ENCODE measurements at regions not wholly inside any gene's neighbourhood (a gene's known extent, or its start where the extent isn't known, plus 50 kb on each side); places are given as distances from the start of the nearest gene placed in this dataset.

- no peak overlapping the region for H2AFZ ChIP-seq (ENCODE audit: low read depth, low read length)
- no peaks in the 10 kb centered on the region for H3K27me3 ChIP-seq (ENCODE audit: insufficient read depth, low read depth, low read length)
- H3F3A ChIP-seq (ENCODE audit: insufficient read depth, low read length, poor library complexity, severe bottlenecking): no peaks in the 10 kb centered on the region
- no peaks in the 10 kb centered on the region for H3K9me2 ChIP-seq (ENCODE audit: insufficient read depth, low read length)
- TF ChIP-seq RAD21 (conservative IDR thresholded peaks at IDR 0.05) (no peak), REST (IDR thresholded peaks at IDR 0.05; ENCODE audit: borderline replicate concordance) (no peak), TAF1 (IDR thresholded peaks at IDR 0.05; ENCODE audit: low read depth) (no peak), CTCF (IDR thresholded peaks at IDR 0.05; ENCODE audit: poor library complexity, severe bottlenecking) (no peak), SMC3 (conservative IDR thresholded peaks at IDR 0.05; ENCODE audit: poor library complexity) (no peak), MXI1 (conservative IDR thresholded peaks at IDR 0.05; ENCODE audit: poor library complexity, severe bottlenecking) (no peak), POLR2AphosphoS5 (IDR thresholded peaks at IDR 0.05) (no peak), EP300 (conservative IDR thresholded peaks at IDR 0.05; ENCODE audit: poor library complexity, severe bottlenecking) (no peak), EZH2 (IDR thresholded peaks at IDR 0.05; ENCODE audit: borderline replicate concordance, insufficient read depth, low read length, poor library complexity, severe bottlenecking) (no peak)
- H3K4me2 ChIP-seq (ENCODE audit: low read length): no peak overlapping the region
- no peak overlapping the region for H3K27ac ChIP-seq (ENCODE audit: low read length)
- no peaks in the 10 kb centered on the region for H3K79me2 ChIP-seq (replicated peaks; ENCODE audit: insufficient read depth, low read length)
- no peak overlapping the region for H3K9ac ChIP-seq (ENCODE audit: low read length)
- H4K20me1 ChIP-seq (ENCODE audit: insufficient read depth): no peaks in the 10 kb centered on the region
- H3K36me3 ChIP-seq (ENCODE audit: insufficient read depth, low read length): no peaks in the 10 kb centered on the region
- H3K4me3 ChIP-seq (ENCODE audit: low read length): no peak overlapping the region
- no peaks in the 10 kb centered on the region for H3K9me3 ChIP-seq (ENCODE audit: low read length)
Observed at GRCh38 chr12:75650595-75651341, 139.4 kb upstream of the KRR1 start.

DNA sequence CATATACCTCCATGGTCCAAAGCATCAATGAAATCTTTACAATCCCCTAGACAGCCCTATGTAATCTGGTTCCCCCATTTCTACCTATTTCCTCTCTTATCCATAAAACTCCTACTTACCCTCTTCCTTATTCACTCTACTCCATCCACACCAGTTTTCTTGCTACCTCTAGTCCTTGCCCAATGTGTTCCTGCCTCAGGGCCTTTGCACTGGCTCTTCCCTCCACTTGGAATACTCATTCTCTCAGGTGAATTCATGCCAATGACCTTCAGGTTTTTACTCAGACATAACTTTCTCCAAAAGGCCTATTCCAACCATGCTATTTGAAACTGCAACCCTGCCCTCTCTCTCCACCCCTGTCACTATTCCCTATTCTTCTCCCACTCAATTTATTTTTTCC is 138.7 kb upstream of the KRR1 start:
- no peaks in the 10 kb centered on the region for H3K36me3 ChIP-seq (ENCODE audit: insufficient read depth, low read length)
- no peaks in the 10 kb centered on the region for H3K27me3 ChIP-seq (ENCODE audit: insufficient read depth, low read depth, low read length)
- no peak overlapping the region for H2AFZ ChIP-seq (ENCODE audit: low read depth, low read length)
- H3K4me3 ChIP-seq (ENCODE audit: low read length): no peak overlapping the region
- H3K9me2 ChIP-seq (ENCODE audit: insufficient read depth, low read length): no peaks in the 10 kb centered on the region
- no peaks in the 10 kb centered on the region for H3F3A ChIP-seq (ENCODE audit: insufficient read depth, low read length, poor library complexity, severe bottlenecking)
- no peak overlapping the region for H3K4me2 ChIP-seq (ENCODE audit: low read length)
- no peaks in the 10 kb centered on the region for H3K9me3 ChIP-seq (ENCODE audit: low read length)
- H4K20me1 ChIP-seq (ENCODE audit: insufficient read depth): no peaks in the 10 kb centered on the region
- TF ChIP-seq EZH2 (IDR thresholded peaks at IDR 0.05; ENCODE audit: borderline replicate concordance, insufficient read depth, low read length, poor library complexity, severe bottlenecking) (no peak), TAF1 (IDR thresholded peaks at IDR 0.05; ENCODE audit: low read depth) (no peak), EP300 (conservative IDR thresholded peaks at IDR 0.05; ENCODE audit: poor library complexity, severe bottlenecking) (no peak), POLR2AphosphoS5 (IDR thresholded peaks at IDR 0.05) (no peak), MXI1 (conservative IDR thresholded peaks at IDR 0.05; ENCODE audit: poor library complexity, severe bottlenecking) (no peak), SMC3 (conservative IDR thresholded peaks at IDR 0.05; ENCODE audit: poor library complexity) (no peak), CTCF (IDR thresholded peaks at IDR 0.05; ENCODE audit: poor library complexity, severe bottlenecking) (no peak), RAD21 (conservative IDR thresholded peaks at IDR 0.05) (no peak), REST (IDR thresholded peaks at IDR 0.05; ENCODE audit: borderline replicate concordance) (no peak)
- H3K27ac ChIP-seq (ENCODE audit: low read length): no peak overlapping the region
- H3K9ac ChIP-seq (ENCODE audit: low read length): no peak overlapping the region
- H3K79me2 ChIP-seq (replicated peaks; ENCODE audit: insufficient read depth, low read length): no peaks in the 10 kb centered on the region

Data from neural cell (in vitro differentiated cells).